ENCODE measurements at regions not wholly inside any gene's neighbourhood (a gene's known extent, or its start where the extent isn't known, plus 50 kb on each side); places are given as distances from the start of the nearest gene placed in this dataset.

DNA sequence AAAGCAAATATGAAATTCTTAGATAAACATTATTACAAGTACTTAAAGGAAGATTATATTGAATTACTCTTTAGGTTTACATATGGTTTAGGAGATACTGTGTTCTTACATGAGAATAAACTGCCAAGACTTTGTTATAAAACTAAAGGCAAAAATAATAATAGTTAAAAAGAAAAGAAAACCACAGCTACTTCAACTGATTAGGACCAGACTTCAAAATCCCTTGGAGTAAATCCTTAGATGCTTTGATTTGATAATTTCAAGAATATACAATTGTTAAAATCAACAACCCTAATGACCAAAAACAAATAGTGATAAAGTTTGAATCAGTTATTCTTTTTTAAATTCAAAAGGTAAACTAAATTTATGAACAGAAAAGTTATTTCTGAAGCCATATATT, 389.6 kb upstream of the COX7C start:
- H3K9ac ChIP-seq (ENCODE audit: control insufficient read depth, insufficient read depth, low read length), result no peak overlapping the region
- FAIRE-seq, result no peak
- ChIA-PET SMC1A (ENCODE audit: uncharacterized antibody, unreplicated experiment) (interaction anchor here (1.0 to 1.6 kb wide), 2 partner anchors 9 to 774 kb away, joined by 3 to 5 read pairs; no protein-coding TSS in a partner anchor), CTCF (no interaction called here), POLR2A (no interaction called here), RAD21 (ENCODE audit: unreplicated experiment) (no interaction called here)
- H3K27me3 ChIP-seq (replicated peaks in 1 of 2; ENCODE audit: control insufficient read depth in 2 of 2, insufficient read depth in 2 of 2, low read length in 1 of 2), result no peaks in the 10 kb centered on the region
- no peak overlapping the region for H3K4me2 ChIP-seq (ENCODE audit: control insufficient read depth, insufficient read depth)
- no peaks in the 10 kb centered on the region for H3K4me1 ChIP-seq (ENCODE audit: control insufficient read depth, insufficient read depth, low read length)
- H3K9me3 ChIP-seq (replicated peaks; ENCODE audit: control insufficient read depth, insufficient read depth, low read length), result no peaks in the 10 kb centered on the region
- DNase-seq (ENCODE audit: low read depth, low spot score), result no peak
- H3K27ac ChIP-seq (ENCODE audit: control insufficient read depth, insufficient read depth), result no peak overlapping the region
- H3K79me2 ChIP-seq (ENCODE audit: control insufficient read depth, insufficient read depth, low read length), result no peaks in the 10 kb centered on the region
- no peak for TF ChIP-seq MEF2B (IDR thresholded peaks at IDR 0.05; ENCODE audit: partially characterized antibody, poor library complexity, severe bottlenecking)
- in situ Hi-C loops (cut with MboI) (no loop called here), intact Hi-C loops (cut with micrococcal nuclease; ENCODE audit: unreplicated experiment) (no loop called here)
- H3K4me3 ChIP-seq, result no peak overlapping the region
- H4K20me1 ChIP-seq (ENCODE audit: control insufficient read depth, insufficient read depth), result no peaks in the 10 kb centered on the region
- H2AFZ ChIP-seq (ENCODE audit: control insufficient read depth, low read depth, low read length), result no peak overlapping the region
- H3K36me3 ChIP-seq (ENCODE audit: control insufficient read depth in 2 of 2, insufficient read depth in 2 of 2, low read length in 1 of 2), result no peaks in the 10 kb centered on the region
- BruUV-seq (replicated peaks), result no TSS peak
- no peak for ATAC-seq

DNA sequence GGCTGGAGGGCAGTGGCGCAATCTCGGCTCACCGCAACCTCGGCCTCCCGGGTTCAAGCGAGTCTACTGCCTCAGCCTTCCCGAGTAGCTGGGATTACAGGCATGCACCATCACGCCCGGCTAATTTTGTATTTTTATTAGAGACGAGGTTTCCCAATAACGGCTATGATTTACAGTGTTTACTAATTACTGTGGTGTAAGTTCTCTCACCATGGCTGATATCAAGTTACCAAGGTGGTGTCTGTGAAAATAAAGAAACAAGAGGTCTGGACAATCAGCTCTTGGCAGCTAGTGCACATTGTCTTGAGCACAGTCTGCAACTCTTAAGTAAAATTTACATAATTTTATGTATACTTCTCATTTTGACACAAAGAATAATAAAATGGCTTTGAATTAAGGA, 385.5 kb upstream of the COX7C start:
- in situ Hi-C loops (cut with MboI), result no loop called here
- ChIA-PET SMC1A (ENCODE audit: uncharacterized antibody, unreplicated experiment) (no interaction called here), POLR2A (no interaction called here), CTCF (interaction anchor here (1.2 kb wide), 1 partner anchor 14 kb away, joined by 4 read pairs; no protein-coding TSS in a partner anchor), RAD21 (ENCODE audit: unreplicated experiment) (no interaction called here)
- 39% methylated on average over 6 of the region's 11 CpGs for WGBS (ENCODE audit: insufficient coverage, insufficient replicate concordance, low lambda C conversion rate, missing lambda C conversion rate)
- Histone ChIP-seq H3K36me3 (ENCODE audit: control insufficient read depth in 2 of 2, insufficient read depth in 2 of 2, low read length in 1 of 2) (no peaks in the 10 kb centered on the region), H3K9me3 (replicated peaks; ENCODE audit: control insufficient read depth, insufficient read depth, low read length) (no peaks in the 10 kb centered on the region), H3K27me3 (replicated peaks in 1 of 2; ENCODE audit: control insufficient read depth in 2 of 2, insufficient read depth in 2 of 2, low read length in 1 of 2) (no peaks in the 10 kb centered on the region), H2AFZ (ENCODE audit: control insufficient read depth, low read depth, low read length) (no peak overlapping the region), H3K4me3 (no peak overlapping the region), H3K79me2 (ENCODE audit: control insufficient read depth, insufficient read depth, low read length) (no peaks in the 10 kb centered on the region), H3K4me2 (ENCODE audit: control insufficient read depth, insufficient read depth) (no peak overlapping the region), H3K4me1 (ENCODE audit: control insufficient read depth, insufficient read depth, low read length) (no peaks in the 10 kb centered on the region), H3K9ac (ENCODE audit: control insufficient read depth, insufficient read depth, low read length) (no peak overlapping the region), H4K20me1 (ENCODE audit: control insufficient read depth, insufficient read depth) (no peaks in the 10 kb centered on the region), H3K27ac (ENCODE audit: control insufficient read depth, insufficient read depth) (no peak overlapping the region)
- no TSS peak for BruUV-seq (replicated peaks)
- DNase-seq (ENCODE audit: low read depth, low spot score) (no peak), ATAC-seq (no peak), FAIRE-seq (no peak)
- intact Hi-C loops (cut with micrococcal nuclease; ENCODE audit: unreplicated experiment), result no loop called here
- TF ChIP-seq MEF2A (IDR thresholded peaks at IDR 0.05; ENCODE audit: insufficient read depth, low read depth, low read length) (no peak), SMC3 (IDR thresholded peaks at IDR 0.05; ENCODE audit: borderline replicate concordance, low read length) (no peak), SIX5 (IDR thresholded peaks at IDR 0.05; ENCODE audit: low read depth, low read length, severe bottlenecking) (no peak), CREB1 (IDR thresholded peaks at IDR 0.05; ENCODE audit: low read depth) (no peak), BMI1 (IDR thresholded peaks at IDR 0.05; ENCODE audit: borderline replicate concordance) (no peak), RBBP5 (conservative IDR thresholded peaks at IDR 0.05) (no peak), SRF (IDR thresholded peaks at IDR 0.05; ENCODE audit: low read depth in 2 of 2, low read length in 2 of 2) (no peak), KDM1A (IDR thresholded peaks at IDR 0.05; ENCODE audit: borderline replicate concordance) (no peak), EED (IDR thresholded peaks at IDR 0.05; ENCODE audit: low read depth) (no peak)
- TF ChIP-seq, protein P1, sequence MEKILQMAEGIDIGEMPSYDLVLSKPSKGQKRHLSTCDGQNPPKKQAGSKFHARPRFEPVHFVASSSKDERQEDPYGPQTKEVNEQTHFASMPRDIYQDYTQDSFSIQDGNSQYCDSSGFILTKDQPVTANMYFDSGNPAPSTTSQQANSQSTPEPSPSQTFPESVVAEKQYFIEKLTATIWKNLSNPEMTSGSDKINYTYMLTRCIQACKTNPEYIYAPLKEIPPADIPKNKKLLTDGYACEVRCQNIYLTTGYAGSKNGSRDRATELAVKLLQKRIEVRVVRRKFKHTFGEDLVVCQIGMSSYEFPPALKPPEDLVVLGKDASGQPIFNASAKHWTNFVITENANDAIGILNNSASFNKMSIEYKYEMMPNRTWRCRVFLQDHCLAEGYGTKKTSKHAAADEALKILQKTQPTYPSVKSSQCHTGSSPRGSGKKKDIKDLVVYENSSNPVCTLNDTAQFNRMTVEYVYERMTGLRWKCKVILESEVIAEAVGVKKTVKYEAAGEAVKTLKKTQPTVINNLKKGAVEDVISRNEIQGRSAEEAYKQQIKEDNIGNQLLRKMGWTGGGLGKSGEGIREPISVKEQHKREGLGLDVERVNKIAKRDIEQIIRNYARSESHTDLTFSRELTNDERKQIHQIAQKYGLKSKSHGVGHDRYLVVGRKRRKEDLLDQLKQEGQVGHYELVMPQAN (conservative IDR thresholded peaks at IDR 0.05), result no peak
- TF ChIP-seq, protein P2, sequence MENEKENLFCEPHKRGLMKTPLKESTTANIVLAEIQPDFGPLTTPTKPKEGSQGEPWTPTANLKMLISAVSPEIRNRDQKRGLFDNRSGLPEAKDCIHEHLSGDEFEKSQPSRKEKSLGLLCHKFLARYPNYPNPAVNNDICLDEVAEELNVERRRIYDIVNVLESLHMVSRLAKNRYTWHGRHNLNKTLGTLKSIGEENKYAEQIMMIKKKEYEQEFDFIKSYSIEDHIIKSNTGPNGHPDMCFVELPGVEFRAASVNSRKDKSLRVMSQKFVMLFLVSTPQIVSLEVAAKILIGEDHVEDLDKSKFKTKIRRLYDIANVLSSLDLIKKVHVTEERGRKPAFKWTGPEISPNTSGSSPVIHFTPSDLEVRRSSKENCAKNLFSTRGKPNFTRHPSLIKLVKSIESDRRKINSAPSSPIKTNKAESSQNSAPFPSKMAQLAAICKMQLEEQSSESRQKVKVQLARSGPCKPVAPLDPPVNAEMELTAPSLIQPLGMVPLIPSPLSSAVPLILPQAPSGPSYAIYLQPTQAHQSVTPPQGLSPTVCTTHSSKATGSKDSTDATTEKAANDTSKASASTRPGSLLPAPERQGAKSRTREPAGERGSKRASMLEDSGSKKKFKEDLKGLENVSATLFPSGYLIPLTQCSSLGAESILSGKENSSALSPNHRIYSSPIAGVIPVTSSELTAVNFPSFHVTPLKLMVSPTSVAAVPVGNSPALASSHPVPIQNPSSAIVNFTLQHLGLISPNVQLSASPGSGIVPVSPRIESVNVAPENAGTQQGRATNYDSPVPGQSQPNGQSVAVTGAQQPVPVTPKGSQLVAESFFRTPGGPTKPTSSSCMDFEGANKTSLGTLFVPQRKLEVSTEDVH (IDR thresholded peaks at IDR 0.05; ENCODE audit: low read depth, partially characterized antibody), result no peak
